HCT116 (cell line): ENCODE measurements at regions not wholly inside any gene's neighbourhood (a gene's known extent, or its start where the extent isn't known, plus 50 kb on each side); places are given as distances from the start of the nearest gene placed in this dataset.

Source experiments
- ATAC-seq: fragments of 200-7000 bp; cut with Tn5 transposase; 2 replicates; pipeline ENCODE4 v1.9.1; 2020; ENCODE audit warnings: mild to moderate bottlenecking, moderate library complexity
- BruUV-seq: library from RNA; stranded (reverse); fragments of 400-500 nt; replicated peaks from 2 replicates; lab custom pipeline; 2021; lab: Mats Ljungman, UMichigan
- CTCF ChIA-PET: fragments of 300-600 bp; sonication (Branson Sonifier 250); formaldehyde crosslinking; loops from one replicate; lab custom pipeline; 2021; ENCODE audit warnings: antibody characterized with exemption; lab: Charles Lee
- POLR2A ChIA-PET: fragments of 300-600, 350-600 bp; sonication (Branson Sonifier 250); formaldehyde crosslinking; loops from one replicate; lab custom pipeline; 2021; ENCODE audit warnings: antibody characterized with exemption; lab: Charles Lee
- RAD21 ChIA-PET, 2 experiments: fragments of 300-600 bp; sonication (Branson Sonifier 250); formaldehyde crosslinking; loops; one replicate each; lab custom pipeline; 2023; ENCODE audit warnings: low total read pairs in 2 of 2; ENCODE audit not compliant: uncharacterized antibody in 2 of 2, unreplicated experiment in 2 of 2, low non-redundant PET in 1 of 2; lab: Charles Lee
- DNase-seq: peaks from one replicate; pipeline ENCODE4 v3.0.0-alpha.2; 2010; ENCODE audit warnings: low read depth, low spot score
- H2AFZ ChIP-seq: fragments of 200-600 bp; shearing (Covaris generic), sonication (generic); 2 replicates; pipeline ENCODE4 v1.6.1; 2017; ENCODE audit warnings: low read depth, mixed run types, mixed read lengths, antibody characterized with exemption, low read length; ENCODE audit not compliant: poor library complexity, severe bottlenecking
- H3K27ac ChIP-seq: 2 replicates; pipeline ENCODE4 v1.5.1; 2012; ENCODE audit warnings: low read depth, low read length
- H3K27me3 ChIP-seq: fragments of 200-600 bp; sonication (generic); 2 replicates; pipeline ENCODE4 v1.6.1; 2016; ENCODE audit warnings: mixed run types, low read length, mixed read lengths; ENCODE audit not compliant: insufficient read depth
- H3K36me3 ChIP-seq, 2 experiments: fragments of 200-500 bp in 1 of 2; fragments of 200-600 bp in 1 of 2; sonication (Bioruptor generic) in 1 of 2; sonication (generic) in 1 of 2; 2 replicates each; pipeline versions ENCODE4 v1.5.1 to v1.6.1; 2014 to 2016; ENCODE audit warnings: low read length in 2 of 2, inconsistent platforms in 1 of 2, mixed read lengths in 1 of 2, mixed run types in 1 of 2; ENCODE audit not compliant: insufficient read depth in 2 of 2, control insufficient read depth in 1 of 2
- H3K4me1 ChIP-seq, 2 experiments: fragments of 200-600 bp in 1 of 2; sonication (generic) in 1 of 2; 2 replicates each; pipeline versions ENCODE4 v1.5.1 to v1.6.1; 2012 to 2017; ENCODE audit warnings: low read length in 2 of 2, inconsistent platforms in 1 of 2, mild to moderate bottlenecking in 1 of 2, mixed read lengths in 1 of 2, mixed run types in 1 of 2, moderate library complexity in 1 of 2; ENCODE audit not compliant: insufficient read depth in 2 of 2, control insufficient read depth in 1 of 2
- H3K4me2 ChIP-seq: fragments of 200-600 bp; sonication (generic); 2 replicates; pipeline ENCODE4 v1.6.1; 2017; ENCODE audit warnings: mixed run types, low read length, mixed read lengths
- H3K4me3 ChIP-seq, 2 experiments: fragments of 200-600 bp in 1 of 2; sonication (generic) in 1 of 2; replicated peaks in 1 of 2; 2 replicates each; pipeline ENCODE4 v1.5.1; 2011 to 2016; ENCODE audit warnings: low read length in 2 of 2, control low read depth in 1 of 2, low read depth in 1 of 2, mild to moderate bottlenecking in 1 of 2, mixed read lengths in 1 of 2, mixed run types in 1 of 2
- H3K79me2 ChIP-seq: fragments of 200-600 bp; sonication (generic); 2 replicates; pipeline ENCODE4 v1.6.1; 2017; ENCODE audit warnings: mild to moderate bottlenecking, mixed run types, low read length, moderate library complexity, mixed read lengths; ENCODE audit not compliant: insufficient read depth
- H3K9ac ChIP-seq: fragments of 200-600 bp; sonication (generic); 2 replicates; pipeline ENCODE4 v1.6.1; 2016; ENCODE audit warnings: low read length, mixed read lengths
- H3K9me2 ChIP-seq: fragments of 200-600 bp; sonication (generic), shearing (Covaris generic); 2 replicates; pipeline ENCODE4 v1.6.1; 2017; ENCODE audit warnings: mixed run types, mild to moderate bottlenecking, moderate library complexity; ENCODE audit not compliant: insufficient read depth
- H3K9me3 ChIP-seq, 2 experiments: fragments of 200-500 bp in 1 of 2; fragments of 200-600 bp in 1 of 2; sonication (Bioruptor generic) in 1 of 2; sonication (generic) in 1 of 2; 2 replicates each; pipeline ENCODE4 v1.6.1; 2014 to 2017; ENCODE audit warnings: low read length in 2 of 2, mixed read lengths in 2 of 2, inconsistent platforms in 1 of 2, low read depth in 1 of 2, mild to moderate bottlenecking in 1 of 2, mixed run types in 1 of 2, moderate library complexity in 1 of 2; ENCODE audit not compliant: control insufficient read depth in 1 of 2, insufficient read depth in 1 of 2
- H4K20me1 ChIP-seq: fragments of 200-600 bp; sonication (generic), shearing (Covaris generic); 2 replicates; pipeline ENCODE4 v1.6.1; 2017; ENCODE audit warnings: mixed run types, mild to moderate bottlenecking, moderate library complexity; ENCODE audit not compliant: insufficient read depth
- CTCF ChIP-seq, 3 experiments: fragments of 200-600 bp in 1 of 3; sonication (generic) in 1 of 3; IDR thresholded peaks in 2 of 3; conservative IDR thresholded peaks in 1 of 3; 2 replicates each; pipeline ENCODE4 v1.5.1; 2012 to 2017; ENCODE audit warnings: low read depth in 2 of 3, low read length in 2 of 3, antibody characterized with exemption in 1 of 3, borderline replicate concordance in 1 of 3, control low read depth in 1 of 3, mild to moderate bottlenecking in 1 of 3, mixed read lengths in 1 of 3, mixed run types in 1 of 3, moderate library complexity in 1 of 3; ENCODE audit not compliant: insufficient read depth in 1 of 3
- EZH2phosphoT487 ChIP-seq: fragments of 200-600 bp; IDR thresholded peaks from 2 replicates; pipeline ENCODE4 v1.6.1; 2018; ENCODE audit warnings: antibody characterized with exemption, borderline replicate concordance
- FOSL1 ChIP-seq: IDR thresholded peaks from 2 replicates; pipeline ENCODE4 v1.6.1; 2012; ENCODE audit warnings: low read depth
- JUND ChIP-seq: IDR thresholded peaks from 2 replicates; pipeline ENCODE4 v1.6.1; 2012
- YY1 ChIP-seq: IDR thresholded peaks from 2 replicates; pipeline ENCODE4 v1.6.1; 2011; ENCODE audit warnings: low read length, low read depth, moderate library complexity, mild to moderate bottlenecking; ENCODE audit not compliant: insufficient replicate concordance; ENCODE audit errors: extremely low read depth
- ZBTB33 ChIP-seq: IDR thresholded peaks from 2 replicates; pipeline ENCODE4 v1.6.1; 2011; ENCODE audit warnings: mild to moderate bottlenecking, low read length, moderate library complexity; ENCODE audit not compliant: insufficient replicate concordance; ENCODE audit errors: extremely low read depth
- intact Hi-C: fragments of 100-400 bp; cut with micrococcal nuclease; formaldehyde crosslinking; loops from 2 replicates; pipeline ENCODE4 v1.10.0; 2022

- Histone ChIP-seq H3K9ac (no peak overlapping the region), H3K4me2 (no peak overlapping the region), H3K4me1 (no peaks in the 10 kb centered on the region), H3K36me3 (no peaks in the 10 kb centered on the region), H3K79me2 (no peaks in the 10 kb centered on the region), H2AFZ (no peak overlapping the region), H3K9me3 (peaks cover 10 to 33% of the 10 kb centered on the region in 2 experiments; a peak in 2 of 4 replicates), H3K27ac (no peak overlapping the region), H3K27me3 (no peaks in the 10 kb centered on the region), H4K20me1 (no peaks in the 10 kb centered on the region), H3K4me3 (no peak overlapping the region), H3K9me2 (no peaks in the 10 kb centered on the region)
- TF ChIP-seq ZBTB33 (no peak), CTCF (IDR thresholded peaks at IDR 0.05 in 2 of 3, conservative IDR thresholded peaks at IDR 0.05 in 1 of 3; ENCODE audit: borderline replicate concordance in 1 of 3, insufficient read depth in 1 of 3, low read depth in 2 of 3, low read length in 2 of 3) (no peak), YY1 (no peak), FOSL1 (no peak), JUND (no peak), EZH2phosphoT487 (no peak)
- ChIA-PET CTCF (no interaction called here), POLR2A (no interaction called here), RAD21 (no interaction called here)
- DNase-seq (no peak), ATAC-seq (no peak)
- no TSS peak for BruUV-seq
- intact Hi-C loops: no loop called here
Observed at GRCh38 chr11:90738799-90739198, 516.0 kb upstream of the CHORDC1 start.
